ENCODE measurements at regions not wholly inside any gene's neighbourhood (a gene's known extent, or its start where the extent isn't known, plus 50 kb on each side); places are given as distances from the start of the nearest gene placed in this dataset.

- no peak overlapping the region for H3K27ac ChIP-seq
- DNase-seq, result no peak
- no peaks in the 10 kb centered on the region for H3K9me3 ChIP-seq
- no peaks in the 10 kb centered on the region for H3K36me3 ChIP-seq
- no peaks in the 10 kb centered on the region for H3K4me1 ChIP-seq
- H3K27me3 ChIP-seq, result no peaks in the 10 kb centered on the region
- no peak for TF ChIP-seq CTCF (IDR thresholded peaks at IDR 0.05)
- TF ChIP-seq POLR2A (IDR thresholded peaks at IDR 0.05), result no peak
- no peak overlapping the region for H3K4me3 ChIP-seq
Observed at GRCh38 chr14:61622051-61622450, 73.3 kb upstream of the HIF1A start.

- no peaks in the 10 kb centered on the region for H3K4me1 ChIP-seq
- no peaks in the 10 kb centered on the region for H3K9me3 ChIP-seq
- no peak overlapping the region for H3K27ac ChIP-seq
- TF ChIP-seq CTCF (IDR thresholded peaks at IDR 0.05) (no peak), POLR2A (IDR thresholded peaks at IDR 0.05) (no peak)
- H3K36me3 ChIP-seq, result no peaks in the 10 kb centered on the region
- no peaks in the 10 kb centered on the region for H3K27me3 ChIP-seq
- H3K4me3 ChIP-seq, result no peak overlapping the region
- no peak for DNase-seq
Observed at GRCh38 chr14:61623927-61624326, 71.4 kb upstream of the HIF1A start.

GRCh38 chr14:61625165-61625564 lies 70.1 kb upstream of the HIF1A start:
- no peak overlapping the region for H3K4me3 ChIP-seq
- no peak for DNase-seq
- H3K27ac ChIP-seq, result no peak overlapping the region
- TF ChIP-seq POLR2A (IDR thresholded peaks at IDR 0.05) (no peak), CTCF (IDR thresholded peaks at IDR 0.05) (no peak)
- no peaks in the 10 kb centered on the region for H3K9me3 ChIP-seq
- no peaks in the 10 kb centered on the region for H3K36me3 ChIP-seq
- no peaks in the 10 kb centered on the region for H3K27me3 ChIP-seq
- no peaks in the 10 kb centered on the region for H3K4me1 ChIP-seq

GRCh38 chr14:61627612-61628011 lies 67.7 kb upstream of the HIF1A start:
- TF ChIP-seq POLR2A (IDR thresholded peaks at IDR 0.05), result no peak
- no peak for TF ChIP-seq CTCF (IDR thresholded peaks at IDR 0.05)
- DNase-seq, result no peak

GRCh38 chr14:61628016-61628725 lies 67.1 kb upstream of the HIF1A start:
- DNase-seq, result no peak
- Histone ChIP-seq H3K9me3 (no peaks in the 10 kb centered on the region), H3K36me3 (no peaks in the 10 kb centered on the region), H3K27ac (no peak overlapping the region), H3K4me3 (no peak overlapping the region), H3K4me1 (no peaks in the 10 kb centered on the region), H3K27me3 (no peaks in the 10 kb centered on the region)
- TF ChIP-seq CTCF (IDR thresholded peaks at IDR 0.05), result no peak
- TF ChIP-seq POLR2A (IDR thresholded peaks at IDR 0.05), result no peak

More at GRCh38 chr14:61627612-61628011, 67.7 kb upstream of the HIF1A start:
- H3K27ac ChIP-seq, result no peak overlapping the region
- no peaks in the 10 kb centered on the region for H3K36me3 ChIP-seq
- H3K4me3 ChIP-seq, result no peak overlapping the region
- H3K27me3 ChIP-seq, result no peaks in the 10 kb centered on the region
- H3K4me1 ChIP-seq, result no peaks in the 10 kb centered on the region
- H3K9me3 ChIP-seq, result no peaks in the 10 kb centered on the region

All from Peyer's patch (tissue), 4 donors.